SK-N-SH treated with all-trans-retinoic acid at 6 μM for 48 hours (cell line): ENCODE measurements at regions not wholly inside any gene's neighbourhood (a gene's known extent, or its start where the extent isn't known, plus 50 kb on each side); places are given as distances from the start of the nearest gene placed in this dataset.

Experiments
- BACH2 ChIP-seq: fragments of 250-450 bp; sonication (Bioruptor Pico); IDR thresholded peaks from 2 replicates; pipeline ENCODE4 v1.9.0; 2021; ENCODE audit warnings: mild to moderate bottlenecking, borderline replicate concordance
- CREB5 ChIP-seq: fragments of 250-450 bp; sonication (Bioruptor Pico); IDR thresholded peaks from 2 replicates; pipeline ENCODE4 v1.5.1; 2020; ENCODE audit warnings: low read depth, mild to moderate bottlenecking, moderate library complexity
- ISL1 ChIP-seq: fragments of 250-450 bp; sonication (Bioruptor Pico); IDR thresholded peaks from 2 replicates; pipeline ENCODE4 v2.1.2; 2022; ENCODE audit warnings: mild to moderate bottlenecking, moderate library complexity
- OSR1 ChIP-seq: fragments of 250-450 bp; sonication (Bioruptor Pico); IDR thresholded peaks from 2 replicates; pipeline ENCODE4 v1.8.0; 2022; ENCODE audit warnings: moderate library complexity, mild to moderate bottlenecking, inconsistent platforms
- PATZ1 ChIP-seq: fragments of 250-450 bp; sonication (Bioruptor Pico); IDR thresholded peaks from 2 replicates; pipeline ENCODE4 v1.8.0; 2020; ENCODE audit warnings: mild to moderate bottlenecking, moderate library complexity, borderline replicate concordance
- PPARA ChIP-seq: fragments of 250-450 bp; sonication (Bioruptor Pico); IDR thresholded peaks from 2 replicates; pipeline ENCODE4 v1.5.0; 2020; ENCODE audit warnings: mild to moderate bottlenecking, borderline replicate concordance
- RARB ChIP-seq: fragments of 250-450 bp; sonication (Bioruptor Pico); IDR thresholded peaks from 2 replicates; pipeline ENCODE4 v1.8.0; 2021; ENCODE audit warnings: mild to moderate bottlenecking, moderate library complexity
- SNAI2 ChIP-seq: fragments of 250-450 bp; sonication (Bioruptor Pico); IDR thresholded peaks from 2 replicates; pipeline ENCODE4 v1.5.0; 2020; ENCODE audit warnings: mild to moderate bottlenecking, moderate library complexity
- ZC3H10 ChIP-seq: fragments of 250-450 bp; sonication (Bioruptor Pico); IDR thresholded peaks from 2 replicates; pipeline ENCODE4 v1.5.1; 2021; ENCODE audit warnings: mild to moderate bottlenecking, moderate library complexity
- ZFP3 ChIP-seq: fragments of 250-450 bp; sonication (Bioruptor Pico); IDR thresholded peaks from 2 replicates; pipeline ENCODE4 v1.5.0; 2020; ENCODE audit warnings: mild to moderate bottlenecking, moderate library complexity

- TF ChIP-seq RARB (no peak), BACH2 (CRISPR knock-in tag) (no peak), PATZ1 (no peak), OSR1 (CRISPR knock-in tag) (no peak), ISL1 (CRISPR knock-in tag) (no peak), SNAI2 (no peak), CREB5 (CRISPR knock-in tag) (no peak), PPARA (CRISPR knock-in tag) (no peak), ZC3H10 (CRISPR knock-in tag) (no peak), ZFP3 (CRISPR knock-in tag) (no peak)
These were observed 150.6 kb upstream of the OGFRL1 start for GRCh38 chr6:71137973-71138372.
